Kidney tubule cell (primary cell): ENCODE measurements at regions not wholly inside any gene's neighbourhood (a gene's known extent, or its start where the extent isn't known, plus 50 kb on each side); places are given as distances from the start of the nearest gene placed in this dataset.

Source experiments
- DNase-seq: peaks from one replicate; pipeline ENCODE4 v3.0.0-alpha.2; 2018; ENCODE audit warnings: low spot score

DNA sequence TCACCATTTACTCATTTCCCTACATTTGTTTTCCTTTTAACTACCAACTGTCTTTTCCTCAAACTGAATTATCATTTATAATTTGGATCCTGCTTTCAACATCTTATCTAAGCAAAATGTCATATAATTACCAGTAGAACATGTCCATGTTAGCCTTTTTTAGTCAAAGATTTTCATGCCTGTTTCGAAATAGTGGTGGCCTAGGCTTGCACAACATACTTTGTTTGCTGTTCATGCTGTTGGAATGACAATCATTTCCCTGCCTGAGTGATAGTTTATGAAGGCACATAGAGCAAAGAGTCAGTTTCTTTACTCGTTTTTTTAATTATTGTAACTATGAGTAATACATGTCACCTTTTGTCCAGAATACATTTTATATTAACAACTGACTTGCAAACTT lies 144.3 kb upstream of the ANO3 start:
- peak; percentile 74 for DNase-seq

DNA sequence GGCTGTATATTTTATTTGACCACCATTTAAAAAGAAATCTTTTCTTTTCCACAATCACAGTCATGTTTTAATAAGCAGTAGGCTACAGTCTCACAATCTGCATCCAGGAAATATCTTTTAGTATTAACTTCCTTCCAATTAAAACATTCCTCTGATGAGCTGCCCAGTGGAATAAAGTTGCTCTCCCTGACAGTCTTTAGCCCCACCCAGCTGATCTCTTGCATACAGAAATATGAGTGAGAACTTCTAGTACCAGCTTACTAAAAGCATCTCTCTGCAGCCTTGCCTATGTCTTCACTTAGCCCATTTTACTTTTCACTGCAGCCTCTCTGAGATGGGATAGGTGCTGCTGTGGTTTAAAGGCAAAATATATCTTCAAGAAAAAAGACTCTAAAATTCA lies 143.4 kb upstream of the ANO3 start:
- DNase-seq: no peak

DNA sequence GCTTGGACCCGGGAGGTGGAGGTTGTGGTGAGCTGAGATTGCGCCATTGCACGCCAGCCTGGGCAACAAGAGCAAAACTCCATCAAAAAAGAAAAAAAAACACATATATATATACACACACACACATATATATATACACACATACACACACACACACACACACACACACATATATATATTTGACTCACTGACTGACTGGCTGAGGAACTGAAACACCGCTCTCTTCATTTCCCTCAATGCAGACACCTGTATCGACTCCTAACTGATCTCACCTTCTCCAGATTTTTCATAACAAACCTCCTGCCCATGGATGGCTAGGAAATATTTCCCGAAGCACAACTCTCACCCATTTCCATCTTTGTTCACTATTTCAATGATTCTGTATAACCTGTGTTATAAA lies 140.7 kb upstream of the ANO3 start:
- no peak for DNase-seq

DNA sequence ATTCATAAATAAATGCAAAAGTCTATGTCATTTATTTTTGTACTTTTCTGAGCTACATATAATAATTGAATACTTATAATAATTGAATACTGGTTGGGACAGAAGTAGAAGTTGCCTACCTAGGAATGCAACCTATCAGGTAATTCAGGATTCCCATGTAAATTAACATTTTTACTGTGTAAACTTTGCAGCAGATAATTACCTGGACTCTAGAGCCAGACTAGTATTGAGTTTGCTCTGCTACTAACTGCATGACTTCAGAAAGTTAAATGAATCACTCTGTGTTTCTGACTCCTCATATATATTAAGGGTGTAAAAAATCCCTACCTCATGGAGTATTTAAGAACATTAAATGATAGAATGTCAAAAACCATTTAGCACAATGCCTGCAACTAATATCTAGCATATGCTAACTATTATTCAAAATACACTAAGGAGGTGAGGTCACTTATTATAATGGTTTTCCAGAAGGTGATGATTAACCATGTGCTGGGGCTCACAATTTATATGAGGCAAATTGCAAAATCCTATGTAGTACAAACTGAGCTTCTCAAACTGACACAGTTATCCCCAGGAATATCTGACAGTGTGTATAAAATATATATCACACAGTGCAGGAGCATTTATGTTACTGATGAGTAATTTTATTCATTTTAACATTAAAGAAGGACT lies 138.1 kb upstream of the ANO3 start:
- peak; percentile 40 for DNase-seq

DNA sequence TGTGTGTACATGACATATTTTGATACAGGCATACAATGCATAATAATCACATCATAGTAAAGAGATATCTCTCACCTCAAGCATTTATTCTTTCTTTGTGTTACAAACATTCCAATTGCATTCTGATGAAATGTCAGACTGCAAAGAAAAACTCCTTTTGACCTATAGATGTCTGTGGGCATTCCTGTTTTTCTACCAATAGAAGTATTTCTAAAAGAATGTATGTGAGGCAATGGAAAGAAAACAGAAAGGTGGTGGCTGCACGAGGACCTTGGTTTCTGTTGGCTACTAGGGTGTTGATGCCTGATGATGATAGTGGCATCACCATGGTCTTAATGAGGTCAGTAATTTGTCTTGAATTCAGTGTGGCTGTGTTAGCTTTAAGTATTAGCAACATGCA lies 137.0 kb upstream of the ANO3 start:
- DNase-seq: no peak

DNA sequence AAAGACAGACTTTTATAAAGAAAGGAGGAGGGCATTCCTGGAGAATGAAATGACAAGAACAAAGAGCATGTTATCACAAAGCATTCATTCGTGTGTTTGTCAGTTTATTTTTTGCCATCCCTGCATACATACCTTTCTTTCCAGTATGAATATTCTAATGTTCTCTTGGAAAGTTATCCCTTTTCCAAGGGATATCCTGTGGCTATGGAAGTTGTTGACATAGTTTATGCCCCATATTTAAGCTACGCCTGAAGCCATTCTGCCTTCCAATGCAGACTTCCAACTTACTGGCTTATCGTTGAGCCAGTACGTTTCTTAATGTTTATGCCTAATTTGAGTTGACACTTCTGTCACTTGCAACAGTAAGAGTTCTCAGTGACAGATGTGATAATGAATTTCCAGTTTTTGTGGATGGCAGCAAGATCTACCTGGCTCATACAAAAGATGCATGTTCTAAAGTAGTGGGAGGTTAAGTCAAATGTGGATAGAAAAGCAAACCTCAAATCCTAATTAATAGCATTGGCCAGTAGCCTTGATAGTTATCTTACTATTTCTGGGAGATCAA lies 133.3 kb upstream of the ANO3 start:
- DNase-seq: no peak

DNA sequence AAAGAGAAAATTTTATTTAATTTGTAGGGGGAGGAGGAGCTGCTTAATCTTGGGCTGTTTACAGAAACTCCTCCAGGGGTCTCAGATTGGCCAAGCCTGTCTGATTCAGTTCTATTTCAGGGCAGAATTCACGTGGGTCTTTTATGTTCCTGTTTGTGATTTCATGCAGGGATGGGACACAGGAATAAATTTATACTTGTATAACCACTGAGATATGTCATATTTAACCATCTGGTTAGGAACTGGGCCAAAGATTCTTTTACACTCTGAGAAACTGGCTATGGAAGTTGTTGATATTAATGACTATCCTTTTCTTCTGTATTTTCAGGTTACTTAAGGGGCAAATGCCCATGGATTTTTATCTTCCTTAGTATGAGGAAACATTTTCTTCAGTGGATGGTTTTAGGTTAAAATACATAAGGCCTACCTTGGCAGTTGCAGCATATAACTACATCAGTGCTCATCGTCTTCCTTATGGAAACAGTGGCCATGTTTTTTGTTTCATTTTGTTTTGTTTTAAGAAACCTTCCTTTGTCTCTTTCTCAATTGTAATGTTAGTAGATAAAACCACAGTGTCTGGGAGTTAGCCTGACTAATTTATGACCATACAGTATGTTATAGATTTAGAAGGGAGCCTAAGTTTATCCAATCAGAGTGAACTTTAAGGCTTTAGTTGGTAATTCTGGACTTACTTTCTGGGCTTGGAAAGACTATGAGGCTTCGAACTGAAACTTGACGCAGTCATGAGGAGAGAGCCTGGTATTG lies 132.4 kb upstream of the ANO3 start:
- no peak for DNase-seq

DNA sequence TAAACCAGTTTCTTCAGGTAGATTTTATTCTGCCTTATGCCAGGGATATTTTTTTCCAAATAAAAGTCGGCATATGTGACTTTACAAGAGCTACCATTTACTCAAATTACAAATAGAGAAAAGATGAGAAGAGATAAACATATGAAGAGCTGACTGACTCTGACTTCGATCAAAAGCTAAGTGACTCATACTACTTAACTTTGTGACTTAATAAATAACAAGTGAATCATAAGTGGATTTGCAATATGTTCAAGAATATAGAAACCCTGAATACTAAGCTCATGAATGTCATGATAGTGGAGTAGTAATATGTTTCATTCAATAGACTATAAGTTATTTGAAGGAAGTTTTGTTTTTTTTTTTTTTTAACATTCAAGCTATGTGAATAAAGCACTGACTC lies 130.5 kb upstream of the ANO3 start:
- peak; percentile 69 for DNase-seq

DNA sequence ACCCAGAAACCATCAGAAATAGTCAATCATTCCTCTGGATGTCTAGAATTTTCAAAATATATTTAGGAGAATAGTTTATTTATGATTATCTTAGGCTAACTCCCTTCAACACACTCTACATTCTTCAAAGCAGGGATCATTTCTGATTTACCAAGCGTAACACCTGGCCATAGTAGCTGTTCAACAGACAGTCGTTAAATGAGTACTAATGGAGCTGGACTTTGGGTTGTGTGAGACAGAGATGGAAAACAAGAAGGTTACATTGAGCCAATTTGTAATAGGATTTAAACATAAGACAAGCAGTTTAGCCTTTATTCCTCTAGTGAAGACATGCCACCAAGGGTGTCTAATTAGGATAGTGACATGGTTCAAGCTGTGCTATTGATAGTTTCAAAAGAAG lies 129.2 kb upstream of the ANO3 start:
- peak; percentile 37 for DNase-seq

DNA sequence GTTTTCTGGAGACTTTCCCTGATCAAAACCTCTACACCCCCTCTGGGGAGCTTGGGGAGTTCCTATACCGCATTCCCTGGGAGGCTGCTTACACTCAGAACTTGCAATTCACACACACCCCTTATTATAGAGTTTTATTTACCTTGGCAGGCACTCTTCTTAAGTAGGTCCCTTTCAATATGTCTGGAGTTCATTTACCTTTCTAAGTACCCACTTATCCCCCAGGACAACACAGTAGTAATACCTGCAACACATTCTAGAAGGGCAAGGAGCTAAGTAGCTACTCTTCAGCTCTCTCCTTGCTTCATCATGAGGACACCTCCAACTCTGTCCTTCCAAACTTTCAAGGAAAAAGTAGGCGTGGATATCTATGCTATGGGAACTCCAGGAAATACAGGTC lies 127.8 kb upstream of the ANO3 start:
- no peak for DNase-seq

DNA sequence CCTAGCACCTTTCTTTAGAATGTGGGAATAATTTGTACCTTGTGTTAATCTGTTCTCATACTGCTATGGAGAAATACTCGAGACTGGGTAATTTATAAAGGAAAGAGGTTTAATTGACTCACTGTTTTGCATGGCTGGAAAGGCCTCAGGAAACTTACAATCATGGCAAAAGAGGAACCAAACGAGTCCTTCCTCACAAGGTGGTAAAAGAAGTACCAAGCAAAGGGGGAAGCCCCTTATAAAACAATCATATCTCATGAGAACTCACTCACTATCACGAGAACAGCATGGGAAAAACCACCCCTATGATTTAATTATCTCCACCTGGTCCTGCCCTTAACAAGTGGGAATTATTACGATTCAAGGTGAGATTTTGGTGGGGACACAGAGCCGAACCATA lies 127.1 kb upstream of the ANO3 start:
- DNase-seq: no peak

DNA sequence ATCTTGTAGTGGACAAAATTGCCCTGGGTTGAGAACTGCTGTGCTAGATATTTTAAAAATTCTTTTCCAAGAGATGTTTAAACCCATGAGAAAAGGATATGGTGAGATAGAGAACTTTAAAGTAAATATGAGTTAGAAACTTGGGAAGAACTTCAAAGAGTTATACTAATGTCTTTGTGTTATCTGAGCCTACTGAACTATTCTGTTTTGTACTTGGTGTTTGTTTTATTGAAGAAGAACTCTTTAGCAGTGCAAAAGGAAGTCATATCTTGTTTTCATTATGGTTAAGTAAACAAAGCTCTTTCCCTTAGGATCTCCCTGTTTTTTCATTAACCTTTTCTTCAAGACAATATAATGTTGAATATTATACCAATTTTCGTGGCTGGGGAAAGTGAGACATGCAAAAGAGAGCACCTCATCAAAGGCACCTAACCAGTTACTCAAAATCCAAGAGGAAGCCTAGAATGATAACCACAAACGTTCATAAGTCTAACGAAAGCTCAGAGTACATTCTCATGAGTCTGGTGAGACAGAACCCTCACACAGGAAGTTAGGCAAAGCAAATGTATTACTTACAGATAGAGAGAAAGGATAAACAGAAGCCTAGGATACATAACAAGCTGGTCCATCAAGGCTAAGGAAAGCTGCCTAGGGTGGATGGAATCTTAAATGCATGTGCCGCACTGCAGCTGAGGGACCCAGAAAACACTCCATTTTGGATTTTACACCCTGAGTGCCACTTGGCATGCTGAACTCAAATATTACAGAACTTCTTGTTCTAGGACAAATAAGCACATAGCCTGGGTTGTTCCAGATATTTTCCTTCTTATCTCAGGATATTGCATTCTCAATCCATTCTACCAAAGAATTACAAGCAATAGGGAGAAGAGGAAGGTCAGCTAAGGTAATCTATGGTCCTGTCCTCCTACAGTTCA lies 112.5 kb upstream of the ANO3 start:
- no peak for DNase-seq

DNA sequence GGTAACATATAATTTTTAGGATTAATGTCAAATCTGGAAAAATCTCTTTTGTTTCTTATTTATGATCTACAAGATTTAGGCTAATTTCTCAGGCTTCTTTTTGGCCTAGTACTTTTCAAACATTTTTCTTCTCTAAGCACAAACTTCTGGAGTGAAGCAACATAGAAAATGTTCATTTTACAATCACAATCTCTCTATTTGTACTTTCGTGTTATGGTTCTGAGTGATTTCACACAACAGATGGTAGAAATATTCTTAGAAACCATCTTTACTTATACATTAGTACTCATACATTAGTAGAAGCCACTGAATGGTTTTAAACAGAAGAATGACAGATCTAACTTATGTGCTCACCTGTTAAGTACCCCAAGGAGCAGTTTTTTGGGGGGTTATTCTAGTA lies 106.3 kb upstream of the ANO3 start:
- DNase-seq: no peak

DNA sequence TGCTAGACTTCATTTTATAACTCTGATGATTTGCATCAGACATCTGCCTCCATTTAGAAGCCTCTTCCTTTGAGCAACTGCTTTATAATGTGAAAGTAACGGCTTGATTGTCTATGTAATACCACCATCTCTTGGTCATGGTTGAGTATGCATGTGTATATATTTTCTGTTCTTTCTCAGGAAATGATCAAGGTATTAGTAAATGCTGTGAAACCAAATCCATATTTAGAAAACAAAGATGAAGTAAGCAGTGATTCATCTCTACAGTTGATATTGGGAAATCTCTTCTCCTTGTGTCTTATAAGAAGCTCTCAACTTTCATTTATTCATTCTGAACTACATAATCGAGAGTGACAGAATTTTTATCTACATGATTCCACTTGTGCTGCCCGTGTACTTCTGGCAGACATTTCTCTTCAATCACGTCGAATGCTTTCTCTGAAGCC lies 104.6 kb upstream of the ANO3 start:
- peak; percentile 76 for DNase-seq

DNA sequence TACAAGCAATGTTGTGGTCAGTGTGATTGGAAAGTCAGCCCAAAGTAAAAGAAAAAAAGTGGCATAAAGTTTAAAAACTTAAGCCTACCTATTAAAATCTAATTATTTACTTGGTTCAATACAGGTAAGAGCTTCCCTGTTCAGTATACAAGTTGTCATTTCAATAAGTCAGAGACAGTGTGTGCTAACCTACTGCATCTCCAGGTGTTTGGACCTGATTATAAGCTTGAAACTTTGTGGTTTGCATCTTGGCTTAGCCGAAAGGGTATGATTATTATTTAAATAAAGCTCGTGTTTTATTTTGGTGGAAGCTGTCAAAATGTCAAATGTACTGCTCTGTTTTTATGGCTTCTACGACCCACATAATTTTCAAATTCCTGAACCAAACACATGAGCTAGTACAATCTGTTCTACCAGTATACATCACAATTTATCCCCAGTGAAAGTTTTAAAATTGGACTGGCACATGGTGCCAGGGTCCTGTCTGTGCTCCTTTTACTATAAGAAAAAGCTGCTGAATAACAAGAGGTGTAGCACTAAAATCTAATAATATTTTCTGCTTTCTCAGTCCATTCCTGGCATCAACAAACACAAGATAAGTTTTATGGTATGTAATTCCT lies 103.9 kb upstream of the ANO3 start:
- DNase-seq: no peak

DNA sequence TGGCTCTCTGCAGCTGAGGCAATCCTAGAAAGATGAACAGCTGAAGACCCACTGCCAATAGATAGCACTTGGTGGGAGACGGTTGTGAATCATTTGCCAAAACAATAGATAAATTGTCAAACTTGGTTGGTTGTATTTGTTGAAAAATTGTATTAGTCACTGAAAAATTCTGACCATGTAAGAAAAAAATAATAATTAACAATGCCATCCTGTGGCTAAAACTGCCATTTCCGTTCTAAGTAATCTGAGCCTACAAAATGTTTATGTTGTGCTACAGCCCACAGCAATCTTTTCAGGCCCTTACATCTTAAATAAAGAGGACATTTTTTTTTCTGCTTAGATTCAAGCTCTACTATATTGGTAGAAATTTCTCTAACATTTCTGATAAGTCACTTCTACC lies 103.2 kb upstream of the ANO3 start:
- peak; percentile 45 for DNase-seq

DNA sequence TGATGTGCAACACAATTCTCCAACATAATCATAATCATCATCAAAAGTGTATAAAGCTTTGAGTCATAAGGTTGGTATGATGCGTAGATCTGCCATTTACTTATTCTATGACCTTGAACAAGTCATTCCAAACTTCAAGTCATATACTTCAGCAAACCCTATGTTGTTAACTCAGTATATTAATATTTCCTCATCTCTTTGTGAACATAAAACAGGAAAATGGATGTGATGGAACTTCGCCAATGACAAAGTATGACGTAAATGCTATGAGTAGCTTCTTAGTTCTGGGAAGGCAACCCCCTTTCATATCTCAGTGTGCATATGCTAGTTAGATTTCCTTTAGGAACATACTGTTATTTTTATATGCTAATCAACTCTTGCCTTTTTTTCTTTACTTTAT lies 102.7 kb upstream of the ANO3 start:
- no peak for DNase-seq

DNA sequence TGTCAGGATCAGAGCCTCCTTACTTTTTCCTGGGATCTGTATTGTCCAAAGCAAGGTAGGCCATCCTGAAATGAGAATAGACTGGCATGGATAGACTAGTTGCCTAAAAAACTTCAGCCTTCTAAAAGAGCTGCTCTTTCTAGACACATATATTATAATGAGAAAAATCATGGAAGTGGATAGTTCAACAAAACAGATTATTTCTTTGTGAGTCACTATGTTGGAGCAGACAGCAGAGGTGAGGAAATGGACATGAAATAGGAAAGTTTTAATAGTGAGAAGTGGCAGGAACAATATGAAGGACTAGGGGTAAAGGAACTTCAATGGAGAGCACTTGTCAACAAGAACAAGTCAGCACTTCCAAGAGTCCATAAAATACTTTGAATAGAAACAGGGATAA lies 101.9 kb upstream of the ANO3 start:
- no peak for DNase-seq

DNA sequence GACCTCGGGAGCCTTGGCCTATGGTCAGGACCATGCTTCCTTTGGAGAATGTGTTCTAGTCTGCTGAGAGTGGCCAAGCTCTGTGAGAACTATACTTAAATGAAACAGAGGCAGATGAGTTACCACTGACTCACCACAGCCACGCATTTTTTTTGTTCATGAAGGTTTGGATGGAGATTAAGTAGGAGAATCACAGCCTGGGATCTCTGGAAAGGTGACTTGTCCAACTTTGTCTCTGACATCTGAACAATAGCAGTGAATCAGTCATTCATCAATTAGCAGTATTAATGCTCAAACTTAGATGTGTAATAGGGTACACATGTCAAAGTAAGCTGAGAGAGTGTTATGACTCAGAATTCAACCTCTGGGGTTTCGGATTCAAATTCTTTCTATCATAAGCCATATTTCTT lies 100.7 kb upstream of the ANO3 start:
- DNase-seq: peak; percentile 91

DNA sequence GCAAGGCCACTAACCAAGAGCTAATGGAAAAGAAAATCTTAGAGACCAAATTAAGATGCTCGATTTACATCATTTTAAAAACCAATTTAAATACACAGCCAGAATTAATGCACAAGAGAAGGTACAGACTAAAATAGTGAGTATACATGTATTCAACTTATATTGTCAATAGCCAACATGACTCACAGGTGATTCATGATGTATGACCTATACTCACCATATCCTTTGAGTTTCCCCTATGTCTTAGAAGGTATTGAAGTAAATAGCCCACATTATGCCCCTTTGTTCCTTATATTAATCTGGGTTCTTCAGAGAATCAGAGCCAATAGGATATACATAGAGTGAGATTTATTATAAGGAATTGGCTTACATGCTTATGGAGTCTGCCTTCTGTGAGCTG lies 97.5 kb upstream of the ANO3 start:
- peak; percentile 16 for DNase-seq

DNA sequence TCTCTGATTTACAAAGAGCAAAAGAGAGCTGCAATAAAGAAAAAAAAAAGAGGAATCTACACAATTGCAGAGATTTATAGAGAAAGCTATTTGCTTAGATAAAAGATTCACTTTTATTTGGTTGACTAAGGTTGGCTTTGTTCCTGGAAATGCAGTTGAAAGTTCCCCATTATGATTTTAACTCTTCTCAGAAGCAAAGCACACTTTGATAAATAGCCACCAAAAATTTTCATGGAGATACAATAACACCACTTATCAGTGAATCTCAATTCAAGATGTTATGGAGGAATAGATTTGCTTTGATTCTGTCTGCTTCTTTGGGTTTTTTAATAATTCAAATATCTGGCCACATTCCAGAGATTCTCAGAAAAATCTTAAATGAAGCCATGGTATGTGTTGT lies 88.5 kb upstream of the ANO3 start:
- no peak for DNase-seq

DNA sequence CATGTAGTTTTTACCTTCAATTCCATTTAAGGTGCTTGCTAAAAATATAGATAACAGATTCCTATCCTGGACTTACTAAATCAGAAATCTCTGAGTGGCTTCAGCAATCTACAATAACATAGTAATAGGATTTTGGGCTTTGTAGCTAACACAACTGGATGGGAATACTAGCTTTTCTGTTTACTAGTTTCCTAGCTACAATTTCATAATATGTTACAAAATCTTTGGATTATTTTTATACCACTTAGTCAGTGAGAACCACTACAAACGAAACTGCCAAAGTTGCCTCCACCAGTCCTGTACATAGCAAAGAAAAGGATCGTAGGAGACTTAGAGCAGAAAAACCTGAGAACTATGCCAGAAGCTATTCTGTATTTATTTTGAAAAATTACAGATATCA lies 87.7 kb upstream of the ANO3 start:
- no peak for DNase-seq
